ENCODE measurements at regions not wholly inside any gene's neighbourhood (a gene's known extent, or its start where the extent isn't known, plus 50 kb on each side); places are given as distances from the start of the nearest gene placed in this dataset.
"Not testable (repeated sequence)": the region's sequence is repeated elsewhere in the genome, so short reads cannot be mapped to it uniquely, and the experiment has no call there.

DNA sequence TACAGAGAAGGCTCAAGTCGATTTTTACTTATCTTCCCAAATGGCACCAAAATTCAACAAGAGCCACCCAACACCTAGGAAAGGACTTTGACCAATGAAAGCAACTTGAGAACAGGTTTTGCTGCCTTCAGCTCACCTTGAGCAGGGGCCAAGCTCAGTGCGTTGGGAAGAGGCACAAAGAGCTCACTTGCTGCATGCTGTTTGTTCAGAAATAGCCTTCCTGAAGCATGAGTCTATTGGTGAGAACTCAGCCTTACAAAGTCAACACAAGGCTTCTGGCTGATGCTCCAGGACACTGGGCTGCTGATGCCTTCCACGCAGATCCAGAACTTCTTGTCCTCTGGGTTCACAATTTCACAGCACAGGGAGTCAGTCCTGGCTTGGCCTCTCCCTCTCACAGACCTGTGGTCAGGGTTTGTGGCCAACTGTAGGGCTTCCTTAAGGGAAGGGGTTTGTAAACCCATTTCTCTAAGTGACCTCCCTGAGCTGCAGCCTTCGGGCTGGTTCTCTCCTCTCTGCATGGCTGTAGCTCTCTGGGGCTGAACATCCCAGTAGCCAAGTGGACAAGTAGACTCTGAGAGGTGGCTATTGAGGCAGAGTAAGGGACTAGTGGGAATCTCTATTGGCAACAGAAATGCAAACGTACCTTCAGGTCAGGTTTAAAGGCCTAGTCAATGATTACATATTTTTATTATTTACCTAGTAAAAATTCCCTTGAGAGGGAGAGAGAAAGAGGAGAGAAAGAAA, 124.7 kb upstream of the GATA6 start:
- DNase-seq = no peak

DNA sequence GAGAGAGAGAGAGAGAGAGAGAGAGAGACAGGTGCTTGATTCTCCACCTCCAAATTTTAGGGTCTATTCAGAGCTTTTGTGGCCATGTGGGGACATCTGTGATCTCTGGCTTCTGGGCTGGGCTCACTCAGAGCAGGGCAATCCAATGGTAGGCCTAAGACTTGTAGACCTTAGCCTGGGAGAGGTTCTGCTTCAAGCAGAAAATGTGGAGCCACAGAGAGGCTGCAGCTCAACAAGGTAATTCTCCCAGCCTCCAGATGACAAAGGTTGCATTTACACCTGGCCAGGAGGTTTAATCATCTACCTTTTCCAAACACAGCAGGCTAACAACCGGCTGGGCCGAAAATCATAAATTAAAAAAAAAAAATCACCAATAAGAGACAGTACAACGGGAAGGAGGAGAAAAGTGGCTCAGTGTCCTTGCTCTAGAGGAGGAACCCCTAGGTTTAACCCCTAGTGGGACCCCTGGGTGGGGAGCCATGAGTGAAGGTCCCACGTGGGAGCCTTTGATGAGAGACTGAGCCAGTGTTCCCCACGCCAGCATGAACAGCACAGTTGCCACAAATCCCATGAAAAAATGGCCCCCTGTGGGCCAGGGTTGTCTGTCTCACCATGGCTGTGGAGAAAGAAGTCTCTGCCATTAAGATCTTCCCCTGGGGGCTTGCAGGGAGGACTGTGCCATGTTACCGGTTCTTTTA, 124.0 kb upstream of the GATA6 start:
- DNase-seq = no peak

DNA sequence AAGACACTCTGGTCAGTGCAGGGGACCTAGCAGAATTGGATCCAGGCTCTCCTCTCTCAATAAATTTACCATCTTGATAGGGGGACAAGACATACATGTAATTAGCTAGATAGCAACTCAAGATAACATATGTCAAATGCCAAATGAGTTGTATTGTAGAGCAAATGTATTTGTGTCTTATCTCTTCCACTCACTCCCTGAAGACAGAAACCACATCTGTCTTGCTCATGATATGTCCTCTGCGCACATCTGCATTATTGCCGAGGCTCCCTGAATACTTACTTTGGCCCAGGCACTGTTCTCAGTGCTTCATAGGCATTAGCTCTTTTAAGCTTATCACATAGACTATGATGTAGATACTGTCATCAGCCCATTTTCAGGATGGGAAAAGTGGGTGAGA, 122.9 kb upstream of the GATA6 start:
- no peak for DNase-seq

DNA sequence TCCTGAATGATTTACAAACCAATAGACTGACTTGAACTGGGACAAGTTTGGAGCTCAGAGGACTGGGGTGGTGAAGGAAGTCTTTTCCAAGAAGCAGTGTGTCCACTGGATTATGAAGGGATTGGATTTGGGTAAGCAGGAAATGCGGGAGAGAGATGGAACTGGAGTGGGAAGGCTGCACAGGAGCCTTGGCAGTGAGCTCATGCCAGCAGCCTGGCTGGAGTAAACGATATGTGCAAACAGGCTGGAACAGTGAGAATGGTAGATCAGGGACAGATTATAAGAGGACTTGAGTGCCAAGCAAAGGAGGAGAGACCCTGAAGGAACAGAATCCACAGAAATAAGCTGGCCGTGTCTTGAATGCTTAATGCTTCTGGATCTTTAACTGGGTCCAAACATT, 121.9 kb upstream of the GATA6 start:
- no peak for DNase-seq

DNA sequence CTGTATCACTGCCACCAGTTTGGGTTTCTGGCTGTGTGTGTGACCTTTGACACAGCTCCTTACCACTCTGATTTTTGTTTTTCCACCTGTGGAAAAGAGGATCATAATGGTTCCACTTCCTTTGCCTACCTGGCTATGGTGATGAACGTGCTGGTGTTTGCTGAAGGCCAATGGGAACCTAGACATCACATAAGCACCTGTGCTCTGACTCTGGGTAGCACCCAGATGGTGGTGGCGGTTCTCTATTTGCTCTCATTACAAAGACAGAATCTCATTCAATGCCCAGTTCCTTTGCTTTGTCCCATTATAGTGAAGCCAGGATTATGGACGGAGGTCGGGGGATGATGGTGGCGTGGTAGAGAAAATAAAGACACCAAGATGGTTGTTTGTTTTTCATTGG, 121.2 kb upstream of the GATA6 start:
- no peak for DNase-seq

DNA sequence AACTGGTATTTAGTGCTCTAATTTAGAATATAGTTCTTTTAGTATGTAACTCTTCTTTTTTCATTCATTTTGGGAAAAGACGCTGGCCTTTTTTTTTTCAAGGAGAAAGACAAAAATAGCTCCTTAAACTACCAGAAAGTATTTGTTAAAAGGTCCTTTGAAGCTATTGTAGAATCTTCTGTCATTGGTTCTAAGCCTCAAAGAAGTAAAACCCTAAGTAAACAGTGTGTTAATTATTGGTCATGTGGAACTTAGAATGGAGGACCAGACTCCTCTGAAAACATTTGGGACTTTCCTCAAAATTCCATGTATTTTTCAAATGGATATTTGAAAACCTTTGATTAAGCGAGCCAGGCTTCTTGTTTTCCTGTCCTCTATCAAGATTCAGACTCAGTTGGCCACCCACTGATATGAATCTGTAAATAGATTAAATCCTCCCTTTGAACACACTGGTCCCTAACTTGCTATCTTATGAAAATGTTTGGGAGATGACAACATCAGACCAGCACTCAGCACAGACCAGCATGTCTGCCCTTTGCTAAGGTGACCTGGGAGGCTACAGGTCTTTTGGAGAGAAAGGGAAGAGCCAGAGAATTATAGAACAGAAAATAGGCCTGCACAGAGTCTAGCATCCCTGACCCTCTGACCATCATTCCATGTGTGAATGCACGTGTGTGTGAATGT, 120.3 kb upstream of the GATA6 start:
- no peak for DNase-seq

DNA sequence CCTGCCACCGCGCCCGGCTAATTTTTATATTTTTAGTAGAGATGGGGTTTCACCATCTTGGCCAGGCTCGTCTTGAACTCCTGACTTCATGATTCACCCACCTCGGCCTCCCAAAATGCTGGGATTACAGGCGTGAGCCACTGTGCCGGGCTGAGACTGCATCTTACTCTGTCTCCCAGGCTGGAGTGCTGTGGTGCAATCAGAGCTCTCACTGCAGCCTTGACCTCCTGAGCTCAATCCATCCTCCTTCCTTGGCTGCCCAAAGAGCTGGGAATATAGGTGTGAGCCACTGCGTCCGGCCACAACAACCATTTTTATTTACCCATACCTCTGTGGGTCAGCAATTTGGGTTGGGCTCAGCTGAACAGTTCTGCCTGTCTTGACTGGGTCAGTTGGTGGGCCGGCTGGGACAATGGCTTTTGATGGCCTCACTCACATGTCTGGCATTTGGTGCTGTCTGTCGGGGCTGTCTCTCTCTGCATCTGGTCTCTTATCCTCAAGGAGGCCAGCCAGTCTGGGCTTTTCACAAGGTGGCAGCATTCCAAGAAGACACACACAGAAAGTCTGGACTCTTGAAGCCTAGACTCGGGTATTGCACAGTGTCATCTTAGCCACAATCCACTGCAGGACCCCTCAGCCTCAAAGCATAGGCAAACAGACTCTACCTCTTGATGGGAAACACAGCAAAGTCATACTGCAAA, 116.8 kb upstream of the GATA6 start:
- no peak for DNase-seq

DNA sequence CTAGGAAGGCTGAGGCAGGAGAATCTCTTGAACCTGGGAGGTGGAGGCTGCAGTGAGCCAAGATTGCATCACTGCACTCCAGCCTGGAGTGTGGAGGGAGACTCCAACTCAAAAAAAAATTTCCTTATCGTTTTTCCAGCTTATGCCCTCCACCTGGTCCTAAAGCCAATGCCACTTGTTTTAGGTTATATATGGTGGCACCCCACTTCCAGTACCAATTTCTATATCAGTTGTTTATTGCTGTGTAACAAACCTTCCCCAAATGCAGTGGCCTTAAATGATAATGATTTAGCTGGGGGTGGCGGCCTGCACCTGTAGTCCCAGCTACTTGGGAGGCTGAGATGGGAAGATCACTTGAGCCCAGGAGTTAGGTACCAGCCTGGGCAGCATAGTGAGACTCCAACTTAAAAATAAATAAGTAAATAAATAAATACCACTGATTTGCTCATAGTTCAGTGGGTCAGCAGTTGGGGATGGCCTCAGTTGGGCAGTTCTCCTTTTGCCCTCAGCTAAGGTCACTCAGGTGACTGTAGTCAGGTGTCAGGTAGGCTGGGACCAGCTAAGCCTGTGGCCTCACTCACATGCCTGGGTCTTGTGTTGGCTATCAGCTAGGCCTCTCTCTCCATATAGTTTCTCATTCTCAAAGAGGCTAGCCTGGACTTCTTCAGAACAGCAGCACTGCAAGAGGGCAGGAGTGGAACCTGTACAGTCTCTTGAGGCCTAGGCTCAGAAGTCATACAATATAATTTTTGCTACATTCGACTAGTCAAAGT, 113.7 kb upstream of the GATA6 start:
- DNase-seq = no peak

DNA sequence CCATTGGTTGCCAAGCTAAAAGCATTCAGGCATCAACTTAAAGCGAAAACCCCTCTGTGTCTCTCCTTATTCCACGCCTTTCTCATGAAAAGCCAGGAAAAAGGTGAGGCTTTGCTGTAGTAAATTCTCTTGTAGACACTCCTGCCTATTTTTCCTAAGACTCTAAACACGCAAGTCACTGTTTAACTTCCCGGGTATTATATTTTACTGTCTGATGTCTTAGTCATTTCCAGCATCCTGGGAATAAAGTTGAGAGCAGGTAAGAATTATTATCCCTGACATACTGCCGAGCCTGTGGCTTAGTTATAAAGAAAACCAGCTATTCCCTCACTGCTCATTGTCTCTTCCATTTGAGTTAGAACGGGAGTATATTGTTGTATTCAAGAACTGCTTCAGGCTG, 112.4 kb upstream of the GATA6 start:
- no peak for DNase-seq

DNA sequence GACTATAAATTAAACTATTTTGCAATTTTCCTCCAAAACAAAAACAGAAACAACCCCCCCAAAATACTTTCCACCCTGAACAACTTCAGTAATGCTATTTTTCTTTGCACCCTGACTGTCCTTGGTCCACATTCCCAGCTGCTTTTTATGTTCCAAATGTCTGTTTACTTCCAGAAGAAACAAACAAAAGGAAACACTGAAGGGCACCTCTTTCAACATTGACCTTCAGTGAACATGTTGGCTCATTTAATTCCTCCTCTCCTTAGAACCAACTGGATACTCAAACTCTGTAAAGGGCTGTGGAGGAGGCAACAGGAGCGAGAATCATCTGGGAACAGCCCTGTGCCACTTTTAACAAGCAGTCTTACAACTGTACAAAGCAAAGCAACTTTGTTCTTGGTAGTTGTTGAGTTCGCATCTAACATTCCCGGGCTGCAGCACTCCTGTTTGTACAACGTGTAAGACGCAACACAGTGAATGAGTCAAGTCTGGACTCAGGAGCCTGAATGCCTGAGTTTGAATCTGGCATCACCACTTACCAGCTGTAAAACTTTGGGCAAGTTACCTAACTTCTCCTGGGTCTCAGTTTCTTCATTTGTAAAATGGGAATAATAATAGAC, 111.4 kb upstream of the GATA6 start:
- DNase-seq = no peak

DNA sequence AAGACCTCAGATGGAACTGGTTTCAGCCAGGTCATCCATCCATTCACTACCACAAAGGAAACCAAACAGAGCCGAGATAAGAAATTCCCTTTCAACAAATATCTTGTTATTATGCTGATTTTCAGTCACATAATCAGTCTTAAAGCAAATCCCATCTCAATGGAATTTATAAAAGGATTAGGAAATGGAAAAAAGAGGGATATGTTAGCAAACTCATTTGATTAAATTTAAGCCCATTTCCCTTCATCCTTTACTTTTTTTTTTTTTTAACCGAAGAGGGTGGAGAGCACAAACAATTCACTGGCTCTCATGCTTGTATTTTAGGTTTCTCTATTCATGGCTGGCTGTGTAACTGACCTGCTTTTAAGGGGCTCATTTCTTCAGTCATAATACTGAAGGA, 109.0 kb upstream of the GATA6 start:
- DNase-seq = no peak

DNA sequence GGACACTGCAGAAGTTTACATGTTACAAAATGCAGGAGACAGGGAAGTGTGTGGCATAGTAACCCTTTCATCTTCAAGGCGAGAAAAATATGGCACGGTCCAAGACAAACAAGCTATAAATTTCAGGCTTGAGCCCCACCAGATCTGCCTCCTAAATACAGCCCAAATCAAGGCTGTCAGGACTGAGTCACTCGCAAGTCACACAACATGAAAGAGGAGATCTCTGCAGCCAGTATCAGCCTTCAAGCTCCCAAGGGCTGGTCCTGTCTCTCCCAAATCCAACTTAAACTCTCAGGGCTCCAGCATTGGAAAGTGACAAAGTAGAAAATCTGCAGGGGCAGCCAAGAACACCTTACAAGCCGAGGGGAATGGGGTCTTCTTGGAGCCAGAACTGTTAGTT, 106.3 kb upstream of the GATA6 start:
- DNase-seq = no peak

DNA sequence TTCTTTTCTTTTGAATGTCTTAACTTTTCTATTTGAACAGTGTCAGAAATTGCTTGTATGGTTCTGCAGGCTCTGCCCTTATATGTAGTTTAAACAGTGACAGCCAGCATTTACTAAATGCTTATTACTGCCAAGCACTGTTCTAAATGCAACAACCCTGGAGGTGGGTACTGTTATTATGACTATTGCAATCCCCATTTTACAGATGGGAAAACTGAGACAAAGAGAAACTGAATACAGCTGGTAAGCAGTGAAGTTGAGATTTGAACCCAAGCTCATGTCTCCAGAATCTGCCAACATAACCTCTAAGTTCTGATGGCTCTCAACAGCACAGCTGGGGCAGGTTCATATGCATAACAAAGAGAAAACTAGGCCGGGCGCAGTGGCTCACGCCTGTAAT, 105.7 kb upstream of the GATA6 start:
- no peak for DNase-seq

DNA sequence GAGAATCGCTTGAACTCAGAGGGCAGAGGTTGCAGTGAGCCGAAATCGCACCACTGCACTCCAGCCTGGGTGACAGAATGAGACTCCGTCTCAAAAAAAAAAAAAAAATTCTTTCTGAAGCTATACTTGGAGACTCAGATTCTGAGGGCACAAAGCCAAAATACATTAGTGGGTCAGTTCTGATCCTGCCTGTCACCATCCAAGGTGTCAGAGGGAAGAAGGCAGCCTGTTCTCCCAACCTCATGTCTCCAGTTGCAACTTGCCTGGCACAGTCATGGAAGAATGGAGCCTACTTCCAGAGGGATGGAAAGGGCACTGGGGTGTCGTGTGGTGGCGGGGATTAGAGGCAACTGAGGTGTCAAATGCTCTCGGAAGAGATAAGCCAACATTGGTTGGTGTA, 104.8 kb upstream of the GATA6 start:
- no peak for DNase-seq

DNA sequence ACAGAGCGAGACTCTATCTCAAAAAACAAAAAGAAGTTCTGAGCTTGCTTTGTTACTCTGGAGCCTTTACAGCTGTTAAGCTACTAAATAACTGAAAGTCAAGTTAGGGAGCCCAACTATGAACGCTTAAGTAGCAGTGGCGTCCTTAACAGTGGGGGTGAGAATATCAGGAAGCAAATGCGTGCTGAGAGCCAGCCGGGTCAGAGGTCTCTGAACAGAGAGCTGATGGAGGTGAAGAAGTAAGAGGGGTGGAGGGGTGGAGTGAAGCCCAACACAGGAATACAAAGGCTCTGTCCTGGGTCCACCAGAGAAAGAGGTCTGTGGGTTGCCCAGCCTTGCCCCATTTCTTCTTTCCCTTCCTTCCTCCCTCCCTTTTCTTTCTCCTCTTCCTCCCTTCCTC, 104.1 kb upstream of the GATA6 start:
- DNase-seq = no peak

DNA sequence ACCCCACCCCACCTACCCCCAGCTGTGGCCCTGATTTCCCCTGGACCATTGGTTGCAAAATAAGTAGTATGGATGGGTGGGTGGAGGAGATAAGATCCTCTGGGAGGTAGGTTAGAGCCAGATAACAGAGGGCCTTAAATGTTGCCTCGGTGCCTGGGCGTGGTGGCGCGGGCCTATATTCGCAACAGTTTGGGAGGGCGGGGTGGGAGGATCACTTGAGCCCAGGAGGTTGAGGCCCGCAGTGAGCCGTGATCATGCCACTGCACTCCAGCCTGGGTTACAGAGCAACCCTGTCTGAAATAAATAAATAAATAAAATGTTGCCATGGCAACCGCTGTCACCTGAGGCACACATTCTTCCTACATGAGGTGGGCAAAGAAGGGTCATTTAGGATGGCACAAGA, 103.3 kb upstream of the GATA6 start:
- DNase-seq = no peak

DNA sequence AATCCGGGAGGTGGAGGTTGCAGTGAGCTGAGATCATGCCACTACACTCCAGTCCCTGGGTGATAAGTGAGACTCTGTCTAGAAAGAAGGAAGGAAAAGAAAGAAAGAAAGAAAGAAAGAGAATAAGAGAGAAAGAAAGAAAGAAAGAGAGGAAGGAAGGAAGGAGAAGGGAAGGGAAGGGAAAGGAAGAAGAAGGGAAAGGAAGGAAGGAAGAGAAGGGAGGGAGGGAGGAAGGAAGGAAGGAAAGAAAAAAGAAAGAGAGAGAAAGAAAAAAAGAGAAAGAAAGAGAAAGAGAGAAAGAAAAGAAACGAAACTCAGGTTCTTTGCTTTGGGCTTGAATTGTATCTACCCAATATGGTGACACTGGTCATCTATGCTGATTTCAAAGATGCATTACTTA, 102.3 kb upstream of the GATA6 start:
- no peak for DNase-seq

DNA sequence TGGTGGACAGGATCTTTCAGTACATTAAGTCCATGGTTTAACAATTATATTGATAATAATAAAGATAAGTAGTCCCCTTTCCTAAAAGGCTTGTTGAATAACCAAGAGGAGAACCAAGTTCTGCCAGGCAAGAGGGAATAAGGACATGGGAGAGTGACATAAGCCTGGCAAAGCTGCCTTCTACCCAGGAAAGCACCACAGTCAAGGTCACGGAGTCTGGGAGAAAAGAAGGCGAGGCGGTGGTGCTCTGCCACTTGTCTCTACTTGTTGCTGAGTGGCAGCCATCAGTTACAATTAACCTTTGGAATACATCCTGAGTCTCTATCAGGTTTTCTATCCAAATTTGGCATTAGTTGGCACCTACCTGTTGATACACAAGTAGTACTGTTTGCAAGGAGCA, 101.7 kb upstream of the GATA6 start:
- no peak for DNase-seq

DNA sequence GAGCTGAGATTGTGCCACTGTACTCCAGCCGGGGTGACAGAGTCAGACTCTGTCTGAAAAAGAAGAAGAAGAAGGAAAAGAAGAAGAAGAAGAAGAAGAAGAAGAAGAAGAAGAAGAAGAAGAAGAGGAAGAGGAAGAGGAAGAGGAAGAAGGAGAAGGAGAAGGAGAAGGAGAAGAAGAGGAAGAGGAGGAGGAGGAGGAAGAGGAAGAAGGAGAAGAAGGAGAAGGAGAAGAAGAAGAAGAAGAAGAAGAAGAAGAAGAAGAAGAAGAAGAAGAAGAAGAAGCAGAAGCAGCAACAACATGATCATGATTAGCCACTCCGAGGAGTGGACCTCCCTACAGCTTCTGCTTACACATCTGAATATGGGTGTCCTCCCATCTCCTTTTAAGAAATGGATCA, 100.6 kb upstream of the GATA6 start:
- not testable (repeated sequence) for DNase-seq

DNA sequence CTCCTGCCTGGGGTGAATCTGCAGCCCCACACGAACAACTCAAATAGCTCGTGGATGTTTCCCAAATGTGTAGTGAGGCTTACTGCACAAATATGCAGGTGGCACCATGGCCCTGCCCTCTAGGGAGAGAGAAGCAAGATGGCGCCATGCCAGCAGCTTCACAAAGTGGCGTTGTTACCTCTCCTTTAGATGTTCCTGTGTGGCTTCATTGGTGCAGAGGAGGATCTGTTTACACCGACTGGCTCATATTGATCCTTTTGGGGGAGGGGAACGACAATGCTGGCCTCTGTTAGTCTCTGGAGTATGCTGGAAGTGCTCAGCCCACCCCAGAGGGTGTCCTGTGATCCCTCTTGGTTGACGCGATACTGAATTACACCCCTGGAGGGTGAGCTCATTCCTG, 99.5 kb upstream of the GATA6 start:
- DNase-seq = no peak

DNA sequence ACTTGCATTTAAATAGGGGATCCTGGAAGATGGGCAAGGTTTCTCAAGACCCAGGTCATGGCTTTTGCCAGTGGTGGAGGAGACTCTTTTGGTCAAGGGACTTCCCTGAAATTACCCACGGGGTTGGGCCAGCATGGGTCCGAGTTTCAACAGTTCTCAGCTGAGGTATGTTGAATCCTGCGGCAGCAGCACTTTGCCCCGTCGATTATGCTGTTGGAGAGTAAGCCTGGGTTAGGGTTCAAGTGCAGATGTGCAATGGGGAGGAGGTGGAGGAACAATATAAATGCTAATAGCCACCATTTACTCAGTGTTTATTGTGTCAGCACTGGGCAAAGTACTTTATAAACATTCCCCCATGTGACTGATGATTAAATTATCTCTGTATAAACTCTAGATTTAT, 96.0 kb upstream of the GATA6 start:
- no peak for DNase-seq

DNA sequence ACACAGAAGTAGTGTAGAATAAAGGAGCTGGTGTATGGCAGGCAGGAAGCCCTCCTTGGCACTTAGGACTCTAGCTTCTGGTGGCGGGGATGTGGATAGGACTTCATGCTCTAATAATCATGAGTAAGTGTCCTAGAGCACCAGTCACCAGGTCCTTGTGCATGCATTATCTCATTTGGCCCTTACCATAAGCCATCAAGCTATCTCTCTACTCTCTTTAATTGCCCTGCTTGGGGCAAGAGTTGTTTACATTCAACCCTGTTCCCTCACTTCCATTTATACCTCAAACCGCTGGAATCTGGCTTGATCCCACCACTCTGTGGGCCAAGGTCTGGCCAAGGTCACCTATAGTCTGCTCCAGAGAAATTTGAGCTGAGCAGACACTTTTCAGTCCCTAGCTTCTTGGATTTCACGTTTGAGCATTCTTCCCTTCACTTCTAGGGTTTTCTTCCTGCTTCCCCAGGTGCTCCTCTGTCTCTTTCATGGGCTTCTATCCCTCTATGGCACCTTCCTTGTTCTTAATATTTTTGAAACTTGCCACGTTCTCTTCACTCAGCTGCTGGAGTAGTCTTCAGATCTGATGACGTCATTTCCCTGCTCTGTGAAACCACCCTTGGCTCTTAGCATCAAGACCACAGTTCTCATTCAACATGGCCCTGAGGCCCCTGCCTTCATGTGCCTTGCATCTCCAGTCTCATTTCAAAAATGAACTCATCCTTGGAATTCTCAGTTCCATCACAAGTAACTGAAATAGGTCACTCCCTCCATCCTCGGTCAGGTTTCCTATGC, 94.9 kb upstream of the GATA6 start:
- no peak for DNase-seq

All from NCI-H1436 treated with DMSO at 0.1 percent for 48 hours (cell line).